Neural progenitor cell (in vitro differentiated cells): ENCODE measurements at regions not wholly inside any gene's neighbourhood (a gene's known extent, or its start where the extent isn't known, plus 50 kb on each side); places are given as distances from the start of the nearest gene placed in this dataset.

Experiments
- CTCF ChIP-seq: fragments of 200-600 bp; sonication (generic); IDR thresholded peaks from 2 replicates; pipeline ENCODE4 v1.5.1; 2017; ENCODE audit warnings: antibody characterized with exemption, mild to moderate bottlenecking
- EZH2 ChIP-seq: fragments of 200-600 bp; sonication (generic); IDR thresholded peaks from 2 replicates; pipeline ENCODE4 v1.6.1; 2017; ENCODE audit warnings: antibody characterized with exemption, mild to moderate bottlenecking, moderate library complexity
- EZH2phosphoT487 ChIP-seq: fragments of 200-600 bp; sonication (generic); IDR thresholded peaks from 2 replicates; pipeline ENCODE4 v1.6.1; 2017; ENCODE audit warnings: antibody characterized with exemption

DNA sequence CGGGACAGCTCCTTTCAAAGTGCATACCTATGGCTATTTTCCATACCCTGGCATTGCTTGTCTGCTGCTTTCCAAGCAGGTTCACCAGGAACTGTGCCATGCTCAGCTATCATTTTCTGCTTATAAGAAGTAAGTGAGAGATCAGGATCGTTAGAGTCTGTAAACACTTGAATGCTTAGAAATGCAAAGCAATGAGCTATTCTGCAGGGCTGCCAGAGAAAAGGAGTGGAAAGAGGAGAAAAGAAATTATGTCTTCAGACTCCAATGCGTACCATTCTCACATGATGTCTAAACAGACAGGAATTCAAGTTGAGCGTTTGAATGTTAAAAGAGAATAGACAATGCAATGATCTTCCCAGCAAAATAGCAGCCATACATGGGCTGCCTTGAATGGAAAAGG, 245.5 kb upstream of the SLC7A11 start:
- TF ChIP-seq CTCF (no peak), EZH2 (no peak), EZH2phosphoT487 (no peak)
